ENCODE measurements at regions not wholly inside any gene's neighbourhood (a gene's known extent, or its start where the extent isn't known, plus 50 kb on each side); places are given as distances from the start of the nearest gene placed in this dataset.

DNA sequence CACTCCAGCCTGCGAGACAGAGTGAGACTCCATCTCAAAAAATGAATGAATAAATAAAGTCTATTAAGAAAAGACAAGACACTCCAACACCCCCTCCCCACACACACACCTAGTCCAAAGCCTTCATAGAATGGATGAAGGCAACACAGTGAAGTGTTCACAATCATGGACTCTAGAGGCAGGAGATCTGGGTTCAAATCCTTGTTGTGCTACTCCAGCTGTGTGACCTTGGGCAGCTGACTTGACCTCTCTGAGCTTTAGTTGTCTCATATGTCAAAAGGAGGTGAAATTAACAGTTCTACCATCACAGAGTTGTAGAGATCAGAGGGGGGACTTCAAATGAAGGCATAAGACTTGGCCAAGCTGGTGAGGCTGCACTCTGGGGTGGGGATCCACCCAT, 95.8 kb upstream of the MAP1LC3B2 start:
- no peak for ATAC-seq

DNA sequence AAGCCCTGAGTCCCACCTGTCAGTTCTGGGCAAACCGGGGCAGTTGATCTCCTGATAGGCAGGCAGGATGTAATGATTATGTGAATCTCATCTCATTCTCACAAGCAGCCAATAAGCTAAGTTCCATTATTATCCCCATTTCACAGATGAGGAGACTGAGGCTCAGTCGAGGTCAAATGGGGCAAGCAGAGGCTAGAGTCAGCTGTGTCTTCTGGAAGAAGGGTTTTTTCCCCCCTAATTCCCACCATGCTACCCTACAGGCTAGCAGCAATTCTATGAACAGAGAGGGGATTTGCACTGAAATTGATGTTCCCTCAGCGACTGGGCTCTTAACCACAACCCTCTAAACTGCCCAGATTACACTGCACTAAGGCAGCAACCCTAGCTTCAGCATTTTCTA, 93.8 kb upstream of the MAP1LC3B2 start:
- Histone ChIP-seq H3K9me3 (no peaks in the 10 kb centered on the region), H3K4me3 (no peak overlapping the region), H3K4me1 (ENCODE audit: low read depth) (no peaks in the 10 kb centered on the region), H3K36me3 (ENCODE audit: low read depth) (no peaks in the 10 kb centered on the region)
- intact Hi-C loops (cut with DNase I, micrococcal nuclease): no loop called here
- ATAC-seq: no peak
- DNase-seq: no peak
- TF ChIP-seq, protein P1, sequence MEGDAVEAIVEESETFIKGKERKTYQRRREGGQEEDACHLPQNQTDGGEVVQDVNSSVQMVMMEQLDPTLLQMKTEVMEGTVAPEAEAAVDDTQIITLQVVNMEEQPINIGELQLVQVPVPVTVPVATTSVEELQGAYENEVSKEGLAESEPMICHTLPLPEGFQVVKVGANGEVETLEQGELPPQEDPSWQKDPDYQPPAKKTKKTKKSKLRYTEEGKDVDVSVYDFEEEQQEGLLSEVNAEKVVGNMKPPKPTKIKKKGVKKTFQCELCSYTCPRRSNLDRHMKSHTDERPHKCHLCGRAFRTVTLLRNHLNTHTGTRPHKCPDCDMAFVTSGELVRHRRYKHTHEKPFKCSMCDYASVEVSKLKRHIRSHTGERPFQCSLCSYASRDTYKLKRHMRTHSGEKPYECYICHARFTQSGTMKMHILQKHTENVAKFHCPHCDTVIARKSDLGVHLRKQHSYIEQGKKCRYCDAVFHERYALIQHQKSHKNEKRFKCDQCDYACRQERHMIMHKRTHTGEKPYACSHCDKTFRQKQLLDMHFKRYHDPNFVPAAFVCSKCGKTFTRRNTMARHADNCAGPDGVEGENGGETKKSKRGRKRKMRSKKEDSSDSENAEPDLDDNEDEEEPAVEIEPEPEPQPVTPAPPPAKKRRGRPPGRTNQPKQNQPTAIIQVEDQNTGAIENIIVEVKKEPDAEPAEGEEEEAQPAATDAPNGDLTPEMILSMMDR (IDR thresholded peaks at IDR 0.05): no peak

More for the DNA sequence above, 95.8 kb upstream of the MAP1LC3B2 start:
- Histone ChIP-seq H3K9me3 (no peaks in the 10 kb centered on the region), H3K36me3 (ENCODE audit: low read depth) (no peaks in the 10 kb centered on the region), H3K4me1 (ENCODE audit: low read depth) (no peaks in the 10 kb centered on the region), H3K4me3 (no peak overlapping the region)
- intact Hi-C loops (cut with DNase I, micrococcal nuclease): no loop called here
- no peak for DNase-seq
- TF ChIP-seq, protein P1 (IDR thresholded peaks at IDR 0.05): no peak

DNA sequence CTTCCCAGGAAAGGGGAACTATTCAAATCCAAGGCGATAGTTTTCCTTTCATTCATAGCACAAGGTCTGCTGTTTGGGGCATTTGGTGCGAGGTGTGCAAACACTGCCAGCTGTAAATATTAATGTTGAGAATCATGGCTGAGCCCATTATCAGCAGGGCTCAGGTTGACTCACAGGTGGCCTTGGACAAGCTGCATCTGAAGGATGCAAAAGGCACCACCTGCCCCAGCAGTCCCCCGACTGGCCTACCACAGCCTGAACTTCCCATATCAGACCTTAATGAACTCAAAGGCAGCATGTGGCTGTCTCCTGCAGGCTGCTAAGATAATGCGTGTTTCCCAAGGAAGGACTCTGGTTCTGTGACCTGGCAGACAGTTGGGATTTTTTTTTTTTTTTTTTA, 93.3 kb upstream of the MAP1LC3B2 start:
- ATAC-seq (no peak), DNase-seq (no peak)
- Histone ChIP-seq H3K4me1 (ENCODE audit: low read depth) (no peaks in the 10 kb centered on the region), H3K36me3 (ENCODE audit: low read depth) (no peaks in the 10 kb centered on the region), H3K4me3 (no peak overlapping the region), H3K9me3 (no peaks in the 10 kb centered on the region)
- TF ChIP-seq, protein P1 (IDR thresholded peaks at IDR 0.05): no peak
- intact Hi-C loops (cut with DNase I, micrococcal nuclease): no loop called here

DNA sequence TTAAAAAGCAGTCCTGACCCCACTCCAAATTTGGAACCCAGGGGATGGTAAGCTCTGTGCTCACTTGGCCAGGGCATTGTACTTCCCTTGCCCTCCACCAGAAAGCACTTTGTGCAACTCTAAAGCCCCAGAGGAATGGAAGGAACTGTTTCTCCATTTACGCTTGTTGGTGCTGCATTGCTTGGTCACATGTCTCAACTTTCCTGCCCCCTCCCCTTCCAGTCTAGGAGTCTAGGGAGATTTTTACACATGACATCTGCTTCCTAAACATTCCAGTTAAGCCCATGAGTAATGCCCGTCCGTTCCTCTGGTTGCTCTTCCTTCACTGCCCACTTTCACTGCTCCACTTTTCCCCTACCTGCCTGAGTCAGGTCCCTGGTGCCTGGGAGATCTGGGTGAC, 92.6 kb upstream of the MAP1LC3B2 start:
- Histone ChIP-seq H3K36me3 (ENCODE audit: low read depth) (no peaks in the 10 kb centered on the region), H3K9me3 (no peaks in the 10 kb centered on the region), H3K4me3 (no peak overlapping the region), H3K4me1 (ENCODE audit: low read depth) (no peaks in the 10 kb centered on the region)
- intact Hi-C loops (cut with DNase I, micrococcal nuclease): no loop called here
- ATAC-seq: no peak
- TF ChIP-seq, protein P1 (IDR thresholded peaks at IDR 0.05): no peak
- DNase-seq: no peak

DNA sequence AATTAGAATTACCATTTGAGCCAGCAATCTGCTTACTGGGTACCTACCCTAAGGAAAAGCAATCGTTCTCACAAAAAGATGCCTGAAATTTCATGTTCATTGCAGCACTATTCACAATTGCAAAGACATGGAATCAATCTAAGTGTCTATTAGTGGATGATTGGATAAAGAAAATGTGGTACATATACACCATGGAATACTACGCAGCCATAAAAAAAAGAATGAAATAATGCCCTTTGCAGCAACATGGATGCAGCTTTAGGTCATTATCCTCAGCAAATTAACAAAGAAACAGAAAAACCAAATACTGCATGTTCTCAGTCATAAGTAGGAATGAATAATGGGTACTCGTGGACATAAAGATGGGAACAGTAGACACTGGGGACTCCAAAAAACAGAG, 89.8 kb upstream of the MAP1LC3B2 start:
- TF ChIP-seq, protein P1 (IDR thresholded peaks at IDR 0.05): no peak
- Histone ChIP-seq H3K4me3 (no peak overlapping the region), H3K4me1 (ENCODE audit: low read depth) (no peaks in the 10 kb centered on the region), H3K9me3 (no peaks in the 10 kb centered on the region), H3K36me3 (ENCODE audit: low read depth) (no peaks in the 10 kb centered on the region)
- ATAC-seq (no peak), DNase-seq (no peak)
- intact Hi-C loops (cut with DNase I, micrococcal nuclease): no loop called here

DNA sequence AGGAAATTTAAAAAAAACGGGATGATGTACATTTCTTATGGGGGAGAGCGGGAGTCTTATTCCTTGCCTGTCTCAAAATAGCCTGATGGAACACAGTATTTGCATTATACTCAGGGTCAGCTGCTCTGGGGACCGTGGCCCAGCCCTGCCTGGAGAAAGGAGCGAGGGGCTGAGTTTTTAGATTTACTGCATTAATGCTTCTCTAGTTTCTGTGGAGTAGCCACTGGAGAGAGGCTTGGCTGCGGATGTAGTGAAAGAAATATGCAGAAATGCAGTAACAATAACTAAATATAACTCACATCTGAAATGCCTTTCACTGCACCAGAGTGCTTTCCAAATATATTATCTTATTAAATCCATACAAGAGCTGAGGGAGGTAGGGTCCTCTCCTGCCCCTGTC, 87.6 kb upstream of the MAP1LC3B2 start:
- Histone ChIP-seq H3K4me3 (no peak overlapping the region), H3K4me1 (ENCODE audit: low read depth) (no peaks in the 10 kb centered on the region), H3K9me3 (peaks cover 2% of the 10 kb centered on the region), H3K36me3 (ENCODE audit: low read depth) (no peaks in the 10 kb centered on the region)
- ATAC-seq (no peak), DNase-seq (no peak)
- TF ChIP-seq, protein P1 (IDR thresholded peaks at IDR 0.05): no peak
- intact Hi-C loops (cut with DNase I, micrococcal nuclease): no loop called here
